HCT116 (cell line): ENCODE measurements at regions not wholly inside any gene's neighbourhood (a gene's known extent, or its start where the extent isn't known, plus 50 kb on each side); places are given as distances from the start of the nearest gene placed in this dataset.

Experiments used
- ATAC-seq: fragments of 200-7000 bp; cut with Tn5 transposase; 2 replicates; pipeline ENCODE4 v1.9.1; 2020; ENCODE audit warnings: mild to moderate bottlenecking, moderate library complexity
- BruUV-seq: library from RNA; stranded (reverse); fragments of 400-500 nt; replicated peaks from 2 replicates; lab custom pipeline; 2021; lab: Mats Ljungman, UMichigan
- CTCF ChIA-PET: fragments of 300-600 bp; sonication (Branson Sonifier 250); formaldehyde crosslinking; loops from one replicate; lab custom pipeline; 2021; ENCODE audit warnings: antibody characterized with exemption; lab: Charles Lee
- POLR2A ChIA-PET: fragments of 300-600, 350-600 bp; sonication (Branson Sonifier 250); formaldehyde crosslinking; loops from one replicate; lab custom pipeline; 2021; ENCODE audit warnings: antibody characterized with exemption; lab: Charles Lee
- RAD21 ChIA-PET, 2 experiments: fragments of 300-600 bp; sonication (Branson Sonifier 250); formaldehyde crosslinking; loops; one replicate each; lab custom pipeline; 2023; ENCODE audit warnings: low total read pairs in 2 of 2; ENCODE audit not compliant: uncharacterized antibody in 2 of 2, unreplicated experiment in 2 of 2, low non-redundant PET in 1 of 2; lab: Charles Lee
- DNase-seq: peaks from one replicate; pipeline ENCODE4 v3.0.0-alpha.2; 2010; ENCODE audit warnings: low read depth, low spot score
- H2AFZ ChIP-seq: fragments of 200-600 bp; shearing (Covaris generic), sonication (generic); 2 replicates; pipeline ENCODE4 v1.6.1; 2017; ENCODE audit warnings: low read depth, mixed run types, mixed read lengths, antibody characterized with exemption, low read length; ENCODE audit not compliant: poor library complexity, severe bottlenecking
- H3K27ac ChIP-seq: 2 replicates; pipeline ENCODE4 v1.5.1; 2012; ENCODE audit warnings: low read depth, low read length
- H3K27me3 ChIP-seq: fragments of 200-600 bp; sonication (generic); 2 replicates; pipeline ENCODE4 v1.6.1; 2016; ENCODE audit warnings: mixed run types, low read length, mixed read lengths; ENCODE audit not compliant: insufficient read depth
- H3K36me3 ChIP-seq, 2 experiments: fragments of 200-500 bp in 1 of 2; fragments of 200-600 bp in 1 of 2; sonication (Bioruptor generic) in 1 of 2; sonication (generic) in 1 of 2; 2 replicates each; pipeline versions ENCODE4 v1.5.1 to v1.6.1; 2014 to 2016; ENCODE audit warnings: low read length in 2 of 2, inconsistent platforms in 1 of 2, mixed read lengths in 1 of 2, mixed run types in 1 of 2; ENCODE audit not compliant: insufficient read depth in 2 of 2, control insufficient read depth in 1 of 2
- H3K4me1 ChIP-seq, 2 experiments: fragments of 200-600 bp in 1 of 2; sonication (generic) in 1 of 2; 2 replicates each; pipeline versions ENCODE4 v1.5.1 to v1.6.1; 2012 to 2017; ENCODE audit warnings: low read length in 2 of 2, inconsistent platforms in 1 of 2, mild to moderate bottlenecking in 1 of 2, mixed read lengths in 1 of 2, mixed run types in 1 of 2, moderate library complexity in 1 of 2; ENCODE audit not compliant: insufficient read depth in 2 of 2, control insufficient read depth in 1 of 2
- H3K4me2 ChIP-seq: fragments of 200-600 bp; sonication (generic); 2 replicates; pipeline ENCODE4 v1.6.1; 2017; ENCODE audit warnings: mixed run types, low read length, mixed read lengths
- H3K4me3 ChIP-seq, 2 experiments: fragments of 200-600 bp in 1 of 2; sonication (generic) in 1 of 2; replicated peaks in 1 of 2; 2 replicates each; pipeline ENCODE4 v1.5.1; 2011 to 2016; ENCODE audit warnings: low read length in 2 of 2, control low read depth in 1 of 2, low read depth in 1 of 2, mild to moderate bottlenecking in 1 of 2, mixed read lengths in 1 of 2, mixed run types in 1 of 2
- H3K79me2 ChIP-seq: fragments of 200-600 bp; sonication (generic); 2 replicates; pipeline ENCODE4 v1.6.1; 2017; ENCODE audit warnings: mild to moderate bottlenecking, mixed run types, low read length, moderate library complexity, mixed read lengths; ENCODE audit not compliant: insufficient read depth
- H3K9ac ChIP-seq: fragments of 200-600 bp; sonication (generic); 2 replicates; pipeline ENCODE4 v1.6.1; 2016; ENCODE audit warnings: low read length, mixed read lengths
- H3K9me2 ChIP-seq: fragments of 200-600 bp; sonication (generic), shearing (Covaris generic); 2 replicates; pipeline ENCODE4 v1.6.1; 2017; ENCODE audit warnings: mixed run types, mild to moderate bottlenecking, moderate library complexity; ENCODE audit not compliant: insufficient read depth
- H3K9me3 ChIP-seq, 2 experiments: fragments of 200-500 bp in 1 of 2; fragments of 200-600 bp in 1 of 2; sonication (Bioruptor generic) in 1 of 2; sonication (generic) in 1 of 2; 2 replicates each; pipeline ENCODE4 v1.6.1; 2014 to 2017; ENCODE audit warnings: low read length in 2 of 2, mixed read lengths in 2 of 2, inconsistent platforms in 1 of 2, low read depth in 1 of 2, mild to moderate bottlenecking in 1 of 2, mixed run types in 1 of 2, moderate library complexity in 1 of 2; ENCODE audit not compliant: control insufficient read depth in 1 of 2, insufficient read depth in 1 of 2
- H4K20me1 ChIP-seq: fragments of 200-600 bp; sonication (generic), shearing (Covaris generic); 2 replicates; pipeline ENCODE4 v1.6.1; 2017; ENCODE audit warnings: mixed run types, mild to moderate bottlenecking, moderate library complexity; ENCODE audit not compliant: insufficient read depth
- CBX3 ChIP-seq: IDR thresholded peaks from 2 replicates; pipeline ENCODE4 v1.6.1; 2012; ENCODE audit warnings: low read depth
- CEBPB ChIP-seq: IDR thresholded peaks from 2 replicates; pipeline ENCODE4 v1.6.1; 2012; ENCODE audit warnings: low read depth
- EGR1 ChIP-seq: IDR thresholded peaks from 2 replicates; pipeline ENCODE4 v1.6.1; 2012; ENCODE audit warnings: low read depth
- ELF1 ChIP-seq: IDR thresholded peaks from 2 replicates; pipeline ENCODE4 v1.6.1; 2012; ENCODE audit warnings: low read depth, borderline replicate concordance
- EZH2phosphoT487 ChIP-seq: fragments of 200-600 bp; IDR thresholded peaks from 2 replicates; pipeline ENCODE4 v1.6.1; 2018; ENCODE audit warnings: antibody characterized with exemption, borderline replicate concordance
- FOSL1 ChIP-seq: IDR thresholded peaks from 2 replicates; pipeline ENCODE4 v1.6.1; 2012; ENCODE audit warnings: low read depth
- JUND ChIP-seq: IDR thresholded peaks from 2 replicates; pipeline ENCODE4 v1.6.1; 2012
- MAX ChIP-seq: IDR thresholded peaks from 2 replicates; pipeline ENCODE4 v1.6.1; 2012
- POLR2A ChIP-seq: IDR thresholded peaks from 2 replicates; pipeline ENCODE4 v1.7.0; 2011; ENCODE audit warnings: borderline replicate concordance; ENCODE audit not compliant: insufficient read depth, insufficient read length; ENCODE audit errors: extremely low read depth
- RAD21 ChIP-seq: IDR thresholded peaks from 2 replicates; pipeline ENCODE4 v1.6.1; 2012; ENCODE audit warnings: low read depth, mild to moderate bottlenecking
- REST ChIP-seq: IDR thresholded peaks from 2 replicates; pipeline ENCODE4 v1.6.1; 2012; ENCODE audit warnings: low read depth
- SIN3A ChIP-seq: IDR thresholded peaks from 2 replicates; pipeline ENCODE4 v1.6.1; 2012; ENCODE audit warnings: low read depth
- SRF ChIP-seq: IDR thresholded peaks from 2 replicates; pipeline ENCODE4 v1.6.1; 2012; ENCODE audit warnings: low read depth
- ZFX ChIP-seq: fragments of 450-650 bp; IDR thresholded peaks from 2 replicates; pipeline ENCODE4 v1.6.1; 2017
- intact Hi-C: fragments of 100-400 bp; cut with micrococcal nuclease; formaldehyde crosslinking; loops from 2 replicates; pipeline ENCODE4 v1.10.0; 2022

- no peak overlapping the region for H3K9ac ChIP-seq
- POLR2A ChIA-PET, result no interaction called here
- no peaks in the 10 kb centered on the region for H4K20me1 ChIP-seq
- no peak overlapping the region for H3K4me2 ChIP-seq
- H3K36me3 ChIP-seq, result no peaks in the 10 kb centered on the region
- RAD21 ChIA-PET, result no interaction called here
- DNase-seq, result no peak
- TF ChIP-seq ELF1, result no peak
- TF ChIP-seq CBX3, result no peak
- TF ChIP-seq CEBPB, result no peak
- TF ChIP-seq ZFX, result no peak
- no peak for TF ChIP-seq POLR2A
- TF ChIP-seq MAX, result no peak
- TF ChIP-seq REST, result no peak
- TF ChIP-seq EZH2phosphoT487, result no peak
- TF ChIP-seq SRF, result no peak
- no peak for TF ChIP-seq RAD21
- no peak for TF ChIP-seq EGR1
- TF ChIP-seq FOSL1, result no peak
- TF ChIP-seq SIN3A, result no peak
- no peak for TF ChIP-seq JUND
- TF ChIP-seq, all 23 proteins: peak for 0
- H3K27ac ChIP-seq, result no peak overlapping the region
- no peaks in the 10 kb centered on the region for H3K9me2 ChIP-seq
- BruUV-seq, result no TSS peak
- no peaks in the 10 kb centered on the region for H3K9me3 ChIP-seq
- no peak overlapping the region for H2AFZ ChIP-seq
- no peaks in the 10 kb centered on the region for H3K27me3 ChIP-seq
- intact Hi-C loops, result no loop called here
- H3K4me1 ChIP-seq, result no peaks in the 10 kb centered on the region
- H3K79me2 ChIP-seq, result no peaks in the 10 kb centered on the region
- CTCF ChIA-PET, result no interaction called here
- no peak for ATAC-seq
- H3K4me3 ChIP-seq, result no peak overlapping the region
These were observed 436.3 kb downstream of the VRK1 start for GRCh38 chr14:97233319-97233985.
